ENCODE measurements at regions not wholly inside any gene's neighbourhood (a gene's known extent, or its start where the extent isn't known, plus 50 kb on each side); places are given as distances from the start of the nearest gene placed in this dataset.
"Not testable (repeated sequence)": the region's sequence is repeated elsewhere in the genome, so short reads cannot be mapped to it uniquely, and the experiment has no call there.

- DNase-seq: no peak
Measured at GRCh38 chrX:21126661-21127060, 247.6 kb upstream of the CNKSR2 start.

DNA sequence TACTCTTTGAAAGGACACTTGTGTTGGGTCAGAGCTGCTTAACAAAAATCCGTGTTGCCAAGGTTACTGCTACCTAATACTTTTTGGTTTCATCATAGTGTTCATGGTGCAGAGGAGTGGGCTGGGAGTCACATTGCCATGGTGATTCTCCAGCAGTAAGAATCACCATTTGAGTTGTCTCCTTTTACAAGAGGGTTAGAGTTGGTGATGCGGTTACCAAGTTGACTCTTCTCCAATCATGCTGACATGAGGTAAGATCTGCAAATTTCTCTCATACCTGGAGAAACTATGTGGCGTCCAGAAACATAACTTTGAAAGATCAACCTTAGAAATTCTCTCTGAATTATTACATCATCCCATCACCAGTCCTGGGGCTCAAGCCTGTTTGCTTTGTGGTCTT is 242.9 kb upstream of the CNKSR2 start:
- DNase-seq: no peak

DNA sequence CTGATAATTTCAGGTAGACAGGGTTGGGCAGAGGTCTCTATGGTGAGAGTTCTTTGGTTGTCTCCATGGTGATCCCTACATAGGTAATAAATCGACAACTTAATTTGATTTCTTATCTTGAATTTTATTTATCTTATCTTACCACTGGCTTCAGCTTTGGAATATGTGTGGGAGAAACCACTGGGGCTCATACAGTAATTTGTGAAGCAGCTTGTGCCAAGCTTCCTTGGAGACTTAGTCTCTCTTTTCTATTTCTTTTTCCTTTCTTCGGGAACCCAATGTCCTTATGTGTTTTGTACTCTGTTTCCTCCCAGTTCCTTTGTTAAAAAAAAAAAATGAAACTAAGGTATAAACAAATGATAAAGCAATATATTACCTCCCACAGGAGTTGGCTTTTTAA is 242.4 kb upstream of the CNKSR2 start:
- DNase-seq: no peak

GRCh38 chrX:21132686-21133393 is 241.4 kb upstream of the CNKSR2 start:
- no peak for DNase-seq

- no peak for DNase-seq
Measured at GRCh38 chrX:21150208-21150607, 224.0 kb upstream of the CNKSR2 start.

- no peak for DNase-seq
Measured at GRCh38 chrX:21151051-21151450, 223.2 kb upstream of the CNKSR2 start.

GRCh38 chrX:21153033-21153432 is 221.2 kb upstream of the CNKSR2 start:
- no peak for DNase-seq

GRCh38 chrX:21153503-21153902 is 220.7 kb upstream of the CNKSR2 start:
- DNase-seq: no peak

DNA sequence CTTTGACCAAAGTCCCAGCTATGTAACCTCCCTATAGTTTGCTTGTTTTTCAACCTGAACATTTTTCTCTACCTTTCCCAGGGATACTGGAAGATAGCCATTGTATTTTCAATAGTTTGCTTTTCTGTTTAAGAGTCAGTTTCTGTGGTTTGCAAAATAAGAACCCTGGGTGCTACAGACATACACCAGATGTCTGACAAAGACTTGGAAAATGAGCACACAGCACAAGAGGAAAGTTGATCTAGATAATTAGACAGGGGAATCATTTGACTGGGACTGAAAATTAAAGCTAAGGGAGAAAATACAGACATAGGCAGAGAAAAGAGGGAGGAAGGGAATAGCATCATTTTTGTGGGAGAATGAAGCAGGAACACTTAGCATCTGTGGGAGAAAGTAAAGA is 218.3 kb upstream of the CNKSR2 start:
- no peak for DNase-seq

DNA sequence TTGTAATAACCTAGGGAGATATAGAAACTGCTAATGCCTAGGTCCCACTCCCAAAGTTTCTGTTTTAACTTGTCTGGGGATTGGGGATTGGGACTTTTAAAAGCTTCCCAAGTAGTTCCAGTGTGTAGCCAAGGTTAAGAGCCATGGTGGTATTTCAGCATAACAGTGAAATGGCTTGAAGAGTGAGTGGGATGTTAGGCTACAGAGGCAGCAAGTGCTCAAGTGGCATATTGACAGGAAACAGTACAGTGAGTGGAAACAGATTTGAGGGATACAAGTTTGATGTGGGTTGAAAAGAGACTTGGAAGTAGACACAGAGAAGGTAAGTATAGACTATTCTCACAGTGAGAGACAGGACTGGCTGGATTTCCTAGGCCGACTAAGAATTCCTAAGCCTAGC is 217.6 kb upstream of the CNKSR2 start:
- DNase-seq: no peak

- no peak for DNase-seq
Measured at GRCh38 chrX:21158678-21159077, 215.5 kb upstream of the CNKSR2 start.

GRCh38 chrX:21166272-21166982 is 207.8 kb upstream of the CNKSR2 start:
- DNase-seq: no peak

GRCh38 chrX:21167011-21167410 is 207.2 kb upstream of the CNKSR2 start:
- no peak for DNase-seq

DNA sequence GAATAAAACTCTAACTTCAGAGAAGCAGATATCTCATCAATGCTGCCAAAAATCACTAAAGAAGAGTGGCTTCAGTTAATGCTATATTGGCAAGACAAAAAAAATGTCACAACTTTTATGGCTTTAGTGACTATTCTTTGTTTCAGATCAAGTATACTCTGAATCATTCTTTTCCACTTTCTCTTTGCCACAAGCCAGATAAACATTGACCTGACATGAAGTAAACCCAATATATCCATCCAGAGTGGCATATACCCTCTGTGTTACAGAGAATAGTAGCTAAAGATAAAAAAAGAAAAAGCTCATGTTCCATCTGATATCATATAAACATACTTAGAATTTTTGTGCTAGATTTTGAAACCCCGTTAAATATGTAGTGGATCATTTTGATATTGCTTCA is 206.7 kb upstream of the CNKSR2 start:
- no peak for DNase-seq

- DNase-seq: no peak
Measured at GRCh38 chrX:21168401-21169160, 205.6 kb upstream of the CNKSR2 start.

GRCh38 chrX:21171181-21171580 is 203.0 kb upstream of the CNKSR2 start:
- no peak for DNase-seq

DNA sequence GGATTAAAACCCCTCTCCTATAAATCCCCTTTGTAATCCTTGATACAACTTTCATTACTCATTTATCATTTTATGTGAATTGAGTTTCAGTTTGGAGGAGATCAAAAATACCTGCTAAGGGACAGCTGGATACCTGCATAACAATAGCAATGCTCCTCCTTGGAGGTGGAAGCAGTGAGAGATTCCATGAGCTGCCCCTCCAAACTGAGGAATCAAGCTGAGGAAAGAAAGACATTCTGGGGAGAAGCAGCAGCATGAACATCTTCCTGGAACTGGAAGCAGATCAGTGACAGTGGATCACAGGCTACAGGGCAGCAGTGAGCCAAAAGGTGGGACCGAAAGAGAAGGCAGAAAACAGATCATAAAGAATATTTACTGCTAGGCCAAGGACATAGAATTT is 199.8 kb upstream of the CNKSR2 start:
- no peak for DNase-seq

GRCh38 chrX:21176921-21177571 is 197.2 kb upstream of the CNKSR2 start:
- no peak for DNase-seq

- DNase-seq: no peak
Measured at GRCh38 chrX:21181232-21181853, 192.9 kb upstream of the CNKSR2 start.

- DNase-seq: no peak
Measured at GRCh38 chrX:21193196-21193595, 181.0 kb upstream of the CNKSR2 start.

DNA sequence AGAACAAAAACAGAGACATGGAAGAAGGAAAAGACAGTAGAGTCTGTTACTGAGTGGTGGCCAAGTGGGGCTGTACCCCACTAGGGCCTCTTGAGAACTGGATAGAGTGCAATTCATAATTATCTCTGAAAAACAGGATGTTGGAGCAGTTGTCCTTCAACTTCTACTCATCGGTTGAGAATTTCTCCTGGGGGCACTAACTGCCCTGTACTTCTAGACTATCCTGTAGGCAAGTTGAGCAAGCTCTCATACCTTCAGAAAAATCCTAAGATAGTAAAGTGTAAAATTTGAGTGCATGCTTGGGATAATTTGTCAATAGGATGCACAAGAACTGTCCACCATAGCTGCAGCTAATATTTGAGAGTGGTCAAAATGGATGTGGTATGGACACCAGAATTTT is 179.7 kb upstream of the CNKSR2 start:
- no peak for DNase-seq

DNA sequence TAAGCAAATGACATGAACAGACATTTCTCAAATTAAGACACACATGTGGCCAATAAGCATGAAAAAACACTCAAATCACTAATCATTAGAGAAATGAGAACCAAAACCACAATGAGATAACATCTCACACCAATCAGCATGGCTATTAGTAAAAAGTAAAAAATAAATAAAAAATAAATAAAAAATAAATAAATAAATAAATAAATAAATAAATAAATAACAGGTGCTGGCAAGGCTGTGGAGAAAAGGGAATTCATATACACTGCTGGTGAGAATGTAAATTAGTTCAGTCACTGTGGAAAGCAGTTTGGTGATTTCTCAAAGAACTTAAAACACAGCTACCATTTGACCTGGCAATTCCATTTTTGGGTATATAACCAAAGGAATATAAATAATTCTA is 167.1 kb upstream of the CNKSR2 start:
- no peak for DNase-seq

- not testable (repeated sequence) for DNase-seq
Measured at GRCh38 chrX:21219208-21219607, 155.0 kb upstream of the CNKSR2 start.
